K562 (cell line): ENCODE measurements at regions not wholly inside any gene's neighbourhood (a gene's known extent, or its start where the extent isn't known, plus 50 kb on each side); places are given as distances from the start of the nearest gene placed in this dataset.

Experiments
- ATAC-seq: fragments of 200-7000 bp; cut with Tn5 transposase; 3 replicates; pipeline ENCODE4 v1.9.1; 2020; ENCODE audit warnings: moderate library complexity
- BruUV-seq: library from RNA; stranded (reverse); fragments of 400-500 nt; replicated peaks from 2 replicates; lab custom pipeline; 2021; lab: Mats Ljungman, UMichigan
- CTCF ChIA-PET: fragments of 300-600 bp; formaldehyde crosslinking; extraction: SDS; loops from one replicate; lab custom pipeline; 2021; ENCODE audit warnings: low intra/inter-chr PET ratio; lab: Yijun Ruan, JAX
- POLR2A ChIA-PET: fragments of 300-600, 350-650 bp; sonication (Branson Sonifier 250); formaldehyde crosslinking; extraction: SDS; loops from one replicate; lab custom pipeline; 2021; ENCODE audit warnings: antibody characterized with exemption, inconsistent platforms; lab: Yijun Ruan, JAX
- DNase-seq, 4 experiments: peaks; one replicate each; pipeline versions ENCODE4 v3.0.0 to v3.0.0-alpha.2; 2011 to 2018; ENCODE audit warnings: low spot score in 3 of 4, mixed read lengths in 3 of 4; ENCODE audit errors: extremely low read depth in 1 of 4
- FAIRE-seq: peaks from 2 replicates; lab custom pipeline; 2011; peaks lifted over from hg19 to GRCh38; lab: Jason Lieb, UNC
- H2AFZ ChIP-seq: 2 replicates; pipeline ENCODE4 v1.6.0; 2011; ENCODE audit warnings: low read depth, low read length, control low read depth, inconsistent platforms
- H3K27ac ChIP-seq: fragments of 200-600 bp; 3 replicates; pipeline ENCODE4 v1.8.0; 2011; ENCODE audit warnings: low read depth, mild to moderate bottlenecking, control low read depth, inconsistent platforms, low read length, moderate library complexity, mixed read lengths; ENCODE audit errors: extremely low read depth
- H3K27me3 ChIP-seq, 2 experiments: fragments of 300-600 bp in 1 of 2; 2 replicates in 1 of 2; 3 replicates in 1 of 2; pipeline versions ENCODE4 v1.6.0 to v1.8.0; 2011; ENCODE audit warnings: inconsistent platforms in 2 of 2, low read length in 2 of 2, mild to moderate bottlenecking in 1 of 2, mixed read lengths in 1 of 2, moderate library complexity in 1 of 2; ENCODE audit not compliant: control insufficient read depth in 2 of 2, insufficient read depth in 2 of 2
- H3K36me3 ChIP-seq: fragments of 300-600 bp; 3 replicates; pipeline ENCODE4 v1.8.0; 2011; ENCODE audit warnings: mild to moderate bottlenecking, low read length, inconsistent platforms; ENCODE audit not compliant: control insufficient read depth, insufficient read depth
- H3K4me1 ChIP-seq, 2 experiments: fragments of 200-600 bp in 1 of 2; replicated peaks in 1 of 2; 2 replicates in 1 of 2; 3 replicates in 1 of 2; pipeline versions ENCODE4 v1.5.1 to v1.8.0; 2011; ENCODE audit warnings: inconsistent platforms in 2 of 2, low read length in 2 of 2, mild to moderate bottlenecking in 1 of 2, mixed read lengths in 1 of 2, moderate library complexity in 1 of 2; ENCODE audit not compliant: control insufficient read depth in 2 of 2, insufficient read depth in 2 of 2
- H3K4me2 ChIP-seq: 2 replicates; pipeline ENCODE4 v1.6.1; 2011; ENCODE audit warnings: low read length, control low read depth, inconsistent platforms, mixed read lengths; ENCODE audit not compliant: insufficient read depth
- H3K4me3 ChIP-seq: fragments of 200-600 bp; sonication (generic), shearing (Covaris generic); 2 replicates; pipeline ENCODE4 v1.5.1; 2016; ENCODE audit warnings: control low read depth, inconsistent platforms
- H3K79me2 ChIP-seq: fragments of 200-600 bp; 3 replicates; pipeline ENCODE4 v1.8.0; 2011; ENCODE audit warnings: low read length, inconsistent platforms; ENCODE audit not compliant: control insufficient read depth, insufficient read depth
- H3K9ac ChIP-seq, 2 experiments: 2 replicates each; pipeline versions ENCODE4 v1.6.0 to v1.6.1; 2011; ENCODE audit warnings: low read depth in 2 of 2, low read length in 2 of 2, control low read depth in 1 of 2, inconsistent platforms in 1 of 2, mild to moderate bottlenecking in 1 of 2, mixed read lengths in 1 of 2; ENCODE audit not compliant: insufficient read depth in 1 of 2
- H3K9me1 ChIP-seq: one replicate; pipeline ENCODE4 v1.6.0; 2011; ENCODE audit warnings: inconsistent platforms, mild to moderate bottlenecking, low read length, moderate library complexity; ENCODE audit not compliant: control insufficient read depth, insufficient read depth
- H3K9me3 ChIP-seq: replicated peaks from 2 replicates; pipeline ENCODE4 v1.5.1; 2011; ENCODE audit warnings: low read depth, low read length, inconsistent platforms; ENCODE audit not compliant: control insufficient read depth, insufficient read depth
- H4K20me1 ChIP-seq: replicated peaks from 2 replicates; pipeline ENCODE4 v1.6.1; 2011; ENCODE audit warnings: low read length, inconsistent platforms, mixed read lengths; ENCODE audit not compliant: control insufficient read depth, insufficient read depth
- CHD4 ChIP-seq: fragments of 200-600 bp; sonication (generic); IDR thresholded peaks from 3 replicates; pipeline ENCODE4 v1.6.1; 2012; ENCODE audit warnings: low read depth, mild to moderate bottlenecking, mixed read lengths, low read length, inconsistent platforms; ENCODE audit not compliant: insufficient read depth, insufficient replicate concordance, poor library complexity, severe bottlenecking
- CTBP1 ChIP-seq: fragments of 450-650 bp; IDR thresholded peaks from 2 replicates; pipeline ENCODE4 v1.6.1; 2016; ENCODE audit warnings: borderline replicate concordance
- DPF2 ChIP-seq: fragments of 450-650 bp; IDR thresholded peaks from 2 replicates; pipeline ENCODE4 v1.6.1; 2016
- ELF4 ChIP-seq: fragments of 450-650 bp; formaldehyde crosslinking; IDR thresholded peaks from 2 replicates; pipeline ENCODE4 v1.4.0; 2022; ENCODE audit warnings: missing genetic modification characterization
- ETV6 ChIP-seq, 3 experiments: fragments of 150-350 bp in 1 of 3; sonication (generic) in 1 of 3; formaldehyde crosslinking in 1 of 3; IDR thresholded peaks; 2 replicates each; pipeline versions ENCODE4 v1.6.1 to v1.8.0; 2014 to 2022; ENCODE audit warnings: borderline replicate concordance in 2 of 3, low read depth in 2 of 3, antibody characterized with exemption in 1 of 3, low read length in 1 of 3, mild to moderate bottlenecking in 1 of 3, missing genetic modification reagents in 1 of 3
- FOXP1 ChIP-seq: sonication (generic); formaldehyde crosslinking; IDR thresholded peaks from 2 replicates; pipeline ENCODE4 v1.8.0; 2022; ENCODE audit warnings: mild to moderate bottlenecking, missing genetic modification reagents
- GATAD2A ChIP-seq: fragments of 450-650 bp; IDR thresholded peaks from 2 replicates; pipeline ENCODE4 v1.6.1; 2017
- LCOR ChIP-seq: sonication (generic); formaldehyde crosslinking; IDR thresholded peaks from 2 replicates; pipeline ENCODE4 v1.8.0; 2022; ENCODE audit warnings: mild to moderate bottlenecking, missing genetic modification reagents
- MYBL2 ChIP-seq, 2 experiments: fragments of 450-650 bp in 1 of 2; sonication (generic) in 1 of 2; formaldehyde crosslinking in 1 of 2; IDR thresholded peaks; 2 replicates each; pipeline versions ENCODE4 v1.6.1 to v1.8.1; 2017 to 2022; ENCODE audit warnings: borderline replicate concordance in 1 of 2, inconsistent platforms in 1 of 2, low read depth in 1 of 2, mild to moderate bottlenecking in 1 of 2, missing genetic modification reagents in 1 of 2, moderate library complexity in 1 of 2
- PTRF ChIP-seq: fragments of 450-650 bp; IDR thresholded peaks from 2 replicates; pipeline ENCODE4 v1.6.1; 2016; ENCODE audit warnings: mild to moderate bottlenecking, missing genetic modification characterization, missing compliant biosample characterization
- RBM17 ChIP-seq: fragments of 200-400 bp; formaldehyde crosslinking; IDR thresholded peaks from 2 replicates; pipeline ENCODE4 v1.6.1; 2017; ENCODE audit warnings: low read depth, mild to moderate bottlenecking, low read length, borderline replicate concordance
- SPI1 ChIP-seq: IDR thresholded peaks from 2 replicates; pipeline ENCODE4 v1.6.1; 2011; ENCODE audit warnings: low read depth, low read length, control low read depth, borderline replicate concordance
- XRCC5 ChIP-seq: fragments of 200-400 bp; formaldehyde crosslinking; IDR thresholded peaks from 2 replicates; pipeline ENCODE4 v1.6.1; 2017; ENCODE audit warnings: low read depth, mild to moderate bottlenecking, low read length
- ZBTB7A ChIP-seq: IDR thresholded peaks from 2 replicates; pipeline ENCODE4 v1.6.1; 2011; ENCODE audit warnings: low read depth, mild to moderate bottlenecking, low read length, moderate library complexity, borderline replicate concordance; ENCODE audit not compliant: control insufficient read depth
- ZKSCAN3 ChIP-seq: fragments of 250-450 bp; sonication (Bioruptor Pico); IDR thresholded peaks from 2 replicates; pipeline ENCODE4 v1.4.0; 2020
- ZNF133 ChIP-seq: fragments of 250-450 bp; sonication (Bioruptor Pico); IDR thresholded peaks from 2 replicates; pipeline ENCODE4 v1.4.0; 2020; ENCODE audit warnings: mild to moderate bottlenecking
- WGBS: fragments of 100-300 bp; shearing (Covaris generic); methylation state at CpG from one replicate; pipeline ENCODE4 v1.1.6; 2016; ENCODE audit warnings: low coverage, mixed read lengths; ENCODE audit not compliant: insufficient coverage; ENCODE audit errors: missing lambda C conversion rate; 5-methylcytosine and 5-hydroxymethylcytosine counted together
- in situ Hi-C: fragments of 300-500 bp; cut with MboI; formaldehyde crosslinking; loops from 4 replicates; pipeline ENCODE4 v1.15.0; 2018; ENCODE audit warnings: inconsistent platforms, mixed read lengths
- intact Hi-C: fragments of 100-400 bp; cut with micrococcal nuclease; formaldehyde crosslinking; loops from 2 replicates; pipeline ENCODE4 v1.14.2; 2022
- TF ChIP-seq, protein P1 (sequence below): sonication (generic); formaldehyde crosslinking; IDR thresholded peaks from 2 replicates; pipeline ENCODE4 v1.8.0; 2022; ENCODE audit warnings: mild to moderate bottlenecking, missing genetic modification reagents
- TF ChIP-seq, protein P2 (sequence below), 2 experiments: fragments of 150-350 bp in 1 of 2; IDR thresholded peaks; 2 replicates each; pipeline ENCODE4 v1.6.1; 2012 to 2016; ENCODE audit warnings: low read depth in 2 of 2, low read length in 2 of 2, mild to moderate bottlenecking in 1 of 2, moderate library complexity in 1 of 2

DNA sequence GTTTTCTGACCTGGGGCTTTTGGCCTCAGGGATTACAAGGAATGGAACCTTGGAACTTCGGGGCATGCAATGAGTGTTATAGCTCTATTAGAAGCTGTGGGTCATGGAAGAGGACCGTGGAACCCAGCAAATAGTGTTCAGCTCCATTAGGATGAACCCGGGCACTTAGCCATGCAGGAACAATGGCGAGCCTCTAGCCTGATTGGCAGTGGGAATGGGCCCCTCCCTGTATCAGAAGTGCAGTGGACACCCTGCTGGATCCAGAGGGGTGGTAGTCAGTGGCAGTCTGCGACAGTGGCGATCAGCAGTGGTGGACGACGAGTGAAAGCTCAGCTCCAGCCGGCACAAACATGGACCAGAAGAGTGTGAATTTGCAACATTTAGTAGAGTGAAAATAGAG, 315.4 kb upstream of the TECRL start:
- H3K79me2 ChIP-seq: no peaks in the 10 kb centered on the region
- no peak overlapping the region for H3K27ac ChIP-seq
- H3K4me1 ChIP-seq: no peaks in the 10 kb centered on the region
- no peaks in the 10 kb centered on the region for H3K27me3 ChIP-seq
- ChIA-PET POLR2A (no interaction called here), CTCF (no interaction called here)
- no peaks in the 10 kb centered on the region for H3K9me3 ChIP-seq
- no TSS peak for BruUV-seq
- no peaks in the 10 kb centered on the region for H3K36me3 ChIP-seq
- H3K9ac ChIP-seq: no peak overlapping the region
- intact Hi-C loops (no loop called here), in situ Hi-C loops (no loop called here)
- 0% methylated on average over 4 of the region's 9 CpGs for WGBS
- FAIRE-seq: no peak
- H4K20me1 ChIP-seq: no peaks in the 10 kb centered on the region
- H3K9me1 ChIP-seq: no peaks in the 10 kb centered on the region
- H3K4me2 ChIP-seq: no peak overlapping the region
- DNase-seq: no peak
- no peak for ATAC-seq
- H3K4me3 ChIP-seq: no peak overlapping the region
- H2AFZ ChIP-seq: no peak overlapping the region
- TF ChIP-seq ZBTB7A (no peak), ETV6 (IDR thresholded peaks at IDR 0.05; ENCODE audit: borderline replicate concordance in 1 of 2, low read depth in 2 of 2, low read length in 1 of 2) (no peak), ETV6 (CRISPR knock-in tag; IDR thresholded peaks at IDR 0.05; ENCODE audit: borderline replicate concordance) (no peak), MYBL2 (IDR thresholded peaks at IDR 0.05; ENCODE audit: low read depth) (no peak), MYBL2 (CRISPR knock-in tag; IDR thresholded peaks at IDR 0.05; ENCODE audit: borderline replicate concordance) (no peak), DPF2 (no peak), RBM17 (no peak), FOXP1 (no peak), ZNF133 (no peak), ELF4 (no peak), XRCC5 (no peak), PTRF (tag) (no peak), LCOR (no peak), CHD4 (no peak), CTBP1 (no peak), SPI1 (no peak), ZKSCAN3 (CRISPR knock-in tag) (no peak), GATAD2A (no peak)
- TF ChIP-seq, protein P1, sequence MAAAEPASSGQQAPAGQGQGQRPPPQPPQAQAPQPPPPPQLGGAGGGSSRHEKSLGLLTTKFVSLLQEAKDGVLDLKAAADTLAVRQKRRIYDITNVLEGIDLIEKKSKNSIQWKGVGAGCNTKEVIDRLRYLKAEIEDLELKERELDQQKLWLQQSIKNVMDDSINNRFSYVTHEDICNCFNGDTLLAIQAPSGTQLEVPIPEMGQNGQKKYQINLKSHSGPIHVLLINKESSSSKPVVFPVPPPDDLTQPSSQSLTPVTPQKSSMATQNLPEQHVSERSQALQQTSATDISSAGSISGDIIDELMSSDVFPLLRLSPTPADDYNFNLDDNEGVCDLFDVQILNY: no peak
- TF ChIP-seq, protein P2, sequence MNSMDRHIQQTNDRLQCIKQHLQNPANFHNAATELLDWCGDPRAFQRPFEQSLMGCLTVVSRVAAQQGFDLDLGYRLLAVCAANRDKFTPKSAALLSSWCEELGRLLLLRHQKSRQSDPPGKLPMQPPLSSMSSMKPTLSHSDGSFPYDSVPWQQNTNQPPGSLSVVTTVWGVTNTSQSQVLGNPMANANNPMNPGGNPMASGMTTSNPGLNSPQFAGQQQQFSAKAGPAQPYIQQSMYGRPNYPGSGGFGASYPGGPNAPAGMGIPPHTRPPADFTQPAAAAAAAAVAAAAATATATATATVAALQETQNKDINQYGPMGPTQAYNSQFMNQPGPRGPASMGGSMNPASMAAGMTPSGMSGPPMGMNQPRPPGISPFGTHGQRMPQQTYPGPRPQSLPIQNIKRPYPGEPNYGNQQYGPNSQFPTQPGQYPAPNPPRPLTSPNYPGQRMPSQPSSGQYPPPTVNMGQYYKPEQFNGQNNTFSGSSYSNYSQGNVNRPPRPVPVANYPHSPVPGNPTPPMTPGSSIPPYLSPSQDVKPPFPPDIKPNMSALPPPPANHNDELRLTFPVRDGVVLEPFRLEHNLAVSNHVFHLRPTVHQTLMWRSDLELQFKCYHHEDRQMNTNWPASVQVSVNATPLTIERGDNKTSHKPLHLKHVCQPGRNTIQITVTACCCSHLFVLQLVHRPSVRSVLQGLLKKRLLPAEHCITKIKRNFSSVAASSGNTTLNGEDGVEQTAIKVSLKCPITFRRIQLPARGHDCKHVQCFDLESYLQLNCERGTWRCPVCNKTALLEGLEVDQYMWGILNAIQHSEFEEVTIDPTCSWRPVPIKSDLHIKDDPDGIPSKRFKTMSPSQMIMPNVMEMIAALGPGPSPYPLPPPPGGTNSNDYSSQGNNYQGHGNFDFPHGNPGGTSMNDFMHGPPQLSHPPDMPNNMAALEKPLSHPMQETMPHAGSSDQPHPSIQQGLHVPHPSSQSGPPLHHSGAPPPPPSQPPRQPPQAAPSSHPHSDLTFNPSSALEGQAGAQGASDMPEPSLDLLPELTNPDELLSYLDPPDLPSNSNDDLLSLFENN (IDR thresholded peaks at IDR 0.05; ENCODE audit: low read depth in 2 of 2, low read length in 2 of 2): no peak
